ENCODE measurements at regions not wholly inside any gene's neighbourhood (a gene's known extent, or its start where the extent isn't known, plus 50 kb on each side); places are given as distances from the start of the nearest gene placed in this dataset.

- TF ChIP-seq CTCF (conservative IDR thresholded peaks at IDR 0.05 in 1 of 2, IDR thresholded peaks at IDR 0.05 in 1 of 2; ENCODE audit: extremely low read depth in 1 of 2, insufficient read depth in 1 of 2, low read depth in 1 of 2, low read length in 2 of 2) (no peak), EZH2 (IDR thresholded peaks at IDR 0.05; ENCODE audit: borderline replicate concordance, low read length) (no peak)
Measured at GRCh38 chr3:110795163-110795562, 276.5 kb upstream of the NECTIN3 start.

Data from mammary epithelial cell (primary cell).